ENCODE measurements at regions not wholly inside any gene's neighbourhood (a gene's known extent, or its start where the extent isn't known, plus 50 kb on each side); places are given as distances from the start of the nearest gene placed in this dataset.

DNA sequence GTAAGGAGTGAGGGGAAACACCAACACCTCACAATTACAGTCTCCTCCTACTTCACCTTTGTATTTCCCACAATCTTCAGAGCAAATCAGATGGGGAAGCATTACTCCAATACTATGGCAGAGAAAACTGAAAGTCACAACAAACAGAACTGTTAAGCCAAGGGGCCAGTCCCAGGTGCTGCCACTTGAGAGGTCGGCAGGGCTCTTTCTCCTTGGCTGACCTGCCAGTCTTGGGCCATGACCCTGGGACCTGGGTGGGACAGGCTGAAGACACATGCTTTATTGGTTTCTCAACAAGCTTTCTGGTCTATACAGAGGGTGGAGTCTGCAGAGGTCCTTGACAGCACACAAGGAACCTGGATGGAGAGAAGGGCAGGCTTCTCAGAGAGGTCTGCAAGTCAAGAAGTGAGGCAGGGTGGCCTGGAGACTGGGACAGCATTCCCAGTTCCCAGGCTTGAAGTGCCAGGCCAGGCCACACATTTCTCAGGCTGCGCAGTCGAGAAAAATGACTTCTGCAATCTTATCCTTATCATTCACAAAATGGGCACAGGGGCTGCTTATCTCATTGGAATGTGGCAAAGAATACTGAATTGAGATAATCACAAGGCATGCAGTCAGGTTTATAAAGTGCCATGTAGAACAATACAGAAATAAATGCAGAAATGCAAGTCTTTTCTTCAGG, 301.0 kb downstream of the CXCL12 start:
- H3K4me2 ChIP-seq (ENCODE audit: insufficient read depth, low read length, poor library complexity, severe bottlenecking), result no peak overlapping the region
- no peak overlapping the region for H3K14ac ChIP-seq (ENCODE audit: low read length)
- no peak overlapping the region for H2BK15ac ChIP-seq (ENCODE audit: low read length)
- no peak overlapping the region for H3K9ac ChIP-seq (ENCODE audit: low read depth, low read length, poor library complexity)
- peak overlapping the region; percentile 54 for H3K18ac ChIP-seq (ENCODE audit: low read length)
- H2BK5ac ChIP-seq (ENCODE audit: low read length), result no peak overlapping the region
- no peak overlapping the region for H2AK5ac ChIP-seq (ENCODE audit: low read depth, low read length)
- H3K4ac ChIP-seq (ENCODE audit: low read length), result no peak overlapping the region
- H3K23ac ChIP-seq (ENCODE audit: low read depth, low read length, poor library complexity), result no peak overlapping the region
- DNase-seq (ENCODE audit: low spot score), result no peak
- H3K27ac ChIP-seq (replicated peaks; ENCODE audit: low read length), result no peak overlapping the region
- no peak overlapping the region for H4K91ac ChIP-seq (ENCODE audit: low read depth, low read length, poor library complexity)
- no peaks in the 10 kb centered on the region for H3K79me1 ChIP-seq (ENCODE audit: low read depth, low read length)
- peaks cover 0 to 3% of the 10 kb centered on the region in 2 donors for H3K9me3 ChIP-seq (replicated peaks in 1 of 2; ENCODE audit: control insufficient read depth in 2 of 2, insufficient read depth in 1 of 2, low read depth in 1 of 2, low read length in 2 of 2)
- H2AFZ ChIP-seq (ENCODE audit: low read length), result no peak overlapping the region
- H3K4me3 ChIP-seq (ENCODE audit: low read length in 2 of 2), result no peak overlapping the region
- H4K8ac ChIP-seq (ENCODE audit: low read depth, low read length), result no peak overlapping the region
- no peaks in the 10 kb centered on the region for H3K27me3 ChIP-seq (ENCODE audit: control insufficient read depth in 3 of 3, insufficient read depth in 3 of 3, low read depth in 1 of 3, low read length in 3 of 3)
- peaks cover 0 to 13% of the 10 kb centered on the region in 2 donors for H3K4me1 ChIP-seq (ENCODE audit: control insufficient read depth in 2 of 2, insufficient read depth in 1 of 2, low read depth in 1 of 2, low read length in 2 of 2)
- H2BK12ac ChIP-seq (ENCODE audit: low read length), result no peak overlapping the region
- WGBS, 2 donors (ENCODE audit: extremely low coverage in 2 of 2, insufficient read length in 2 of 2, insufficient replicate concordance in 1 of 2), result no CpG with 5 or more reads among the region's 3 CpGs
- H3K36me3 ChIP-seq (replicated peaks in 1 of 2; ENCODE audit: control insufficient read depth in 2 of 2, insufficient read depth in 2 of 2, low read length in 2 of 2), result no peaks in the 10 kb centered on the region
- no peak overlapping the region for H2BK120ac ChIP-seq (ENCODE audit: low read depth, low read length)

DNA sequence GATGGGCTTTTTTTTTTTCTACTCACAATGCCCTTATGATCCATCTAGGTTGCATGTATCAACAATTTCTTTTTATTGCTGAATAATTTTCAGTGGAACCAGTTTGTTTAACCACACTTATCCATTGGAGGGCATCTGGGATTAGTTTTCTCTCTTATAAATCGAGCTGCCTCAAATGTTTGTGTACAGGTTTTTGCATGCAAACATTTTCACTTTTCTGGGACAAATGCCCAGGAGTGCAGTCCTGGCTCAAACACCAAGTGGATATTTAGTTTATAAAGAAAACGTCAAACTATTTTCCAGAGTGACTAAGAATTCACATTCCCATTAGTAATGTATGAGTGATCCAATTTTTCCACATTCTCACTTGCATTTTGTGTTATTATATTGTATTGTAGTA, 313.4 kb downstream of the CXCL12 start:
- H3K4ac ChIP-seq (ENCODE audit: low read length), result no peak overlapping the region
- H3K23ac ChIP-seq (ENCODE audit: low read depth, low read length, poor library complexity), result no peak overlapping the region
- no peak overlapping the region for H2BK5ac ChIP-seq (ENCODE audit: low read length)
- no peak overlapping the region for H2AFZ ChIP-seq (ENCODE audit: low read length)
- no peak overlapping the region for H3K27ac ChIP-seq (replicated peaks; ENCODE audit: low read length)
- no peak overlapping the region for H4K91ac ChIP-seq (ENCODE audit: low read depth, low read length, poor library complexity)
- no peak overlapping the region for H2AK5ac ChIP-seq (ENCODE audit: low read depth, low read length)
- no peak overlapping the region for H3K18ac ChIP-seq (ENCODE audit: low read length)
- no CpG with 5 or more reads among the region's 2 CpGs for WGBS, 2 donors (ENCODE audit: extremely low coverage in 2 of 2, insufficient read length in 2 of 2, insufficient replicate concordance in 1 of 2)
- H3K4me2 ChIP-seq (ENCODE audit: insufficient read depth, low read length, poor library complexity, severe bottlenecking), result no peak overlapping the region
- H4K8ac ChIP-seq (ENCODE audit: low read depth, low read length), result no peak overlapping the region
- no peak overlapping the region for H2BK15ac ChIP-seq (ENCODE audit: low read length)
- H2BK12ac ChIP-seq (ENCODE audit: low read length), result no peak overlapping the region
- no peaks in the 10 kb centered on the region for H3K9me3 ChIP-seq (replicated peaks in 1 of 2; ENCODE audit: control insufficient read depth in 2 of 2, insufficient read depth in 1 of 2, low read depth in 1 of 2, low read length in 2 of 2)
- H3K9ac ChIP-seq (ENCODE audit: low read depth, low read length, poor library complexity), result no peak overlapping the region
- no peak overlapping the region for H2BK120ac ChIP-seq (ENCODE audit: low read depth, low read length)
- H3K79me1 ChIP-seq (ENCODE audit: low read depth, low read length), result no peaks in the 10 kb centered on the region
- DNase-seq (ENCODE audit: low spot score), result no peak
- H3K27me3 ChIP-seq (ENCODE audit: control insufficient read depth in 3 of 3, insufficient read depth in 3 of 3, low read depth in 1 of 3, low read length in 3 of 3), result no peaks in the 10 kb centered on the region
- no peaks in the 10 kb centered on the region for H3K4me1 ChIP-seq (ENCODE audit: control insufficient read depth in 2 of 2, insufficient read depth in 1 of 2, low read depth in 1 of 2, low read length in 2 of 2)
- no peaks in the 10 kb centered on the region for H3K36me3 ChIP-seq (replicated peaks in 1 of 2; ENCODE audit: control insufficient read depth in 2 of 2, insufficient read depth in 2 of 2, low read length in 2 of 2)
- no peak overlapping the region for H3K4me3 ChIP-seq (ENCODE audit: low read length in 2 of 2)
- no peak overlapping the region for H3K14ac ChIP-seq (ENCODE audit: low read length)

DNA sequence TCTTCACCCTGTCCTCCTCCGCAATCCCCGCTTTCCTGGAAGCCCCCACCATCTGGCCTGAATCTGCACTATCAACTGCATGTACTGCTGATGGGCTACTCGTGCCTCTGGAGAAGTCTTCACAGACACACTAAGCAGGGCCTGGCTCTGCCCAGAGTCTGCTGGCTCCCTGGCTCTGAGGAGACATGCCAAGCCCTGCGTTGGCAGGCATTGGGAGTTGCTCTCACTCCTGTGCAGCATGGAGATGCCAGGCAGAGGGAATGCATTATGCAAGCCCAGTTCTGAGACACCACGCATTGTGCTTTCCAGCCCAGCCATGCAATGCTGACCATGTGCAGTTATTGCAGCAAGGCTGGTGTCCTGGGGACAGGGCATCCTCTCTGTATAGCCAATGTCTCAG, 314.6 kb downstream of the CXCL12 start:
- Histone ChIP-seq H3K27me3 (ENCODE audit: control insufficient read depth in 3 of 3, insufficient read depth in 3 of 3, low read depth in 1 of 3, low read length in 3 of 3) (no peaks in the 10 kb centered on the region), H4K8ac (ENCODE audit: low read depth, low read length) (peak overlapping the region; percentile 29)

DNA sequence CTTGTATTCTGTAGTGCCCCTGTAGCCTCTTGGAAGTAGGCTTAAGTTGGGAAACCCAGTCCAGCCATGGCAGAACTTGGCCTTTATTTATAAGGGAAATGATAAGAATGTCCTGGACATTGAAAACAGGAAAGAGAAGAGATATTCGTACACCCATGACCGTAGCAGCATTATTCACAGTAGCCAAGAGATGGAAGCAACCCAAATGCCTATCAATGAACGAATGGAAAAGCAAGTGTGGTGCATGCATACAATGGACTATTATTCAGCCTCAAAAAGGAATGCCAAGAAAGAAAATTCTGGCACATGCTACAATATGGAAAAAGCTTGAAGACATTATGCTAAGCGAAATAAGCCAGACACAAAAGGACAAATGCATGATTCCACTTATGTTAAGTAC, 315.3 kb downstream of the CXCL12 start:
- Histone ChIP-seq H3K14ac (ENCODE audit: low read length) (no peak overlapping the region), H4K91ac (ENCODE audit: low read depth, low read length, poor library complexity) (no peak overlapping the region), H2BK5ac (ENCODE audit: low read length) (no peak overlapping the region), H3K9ac (ENCODE audit: low read depth, low read length, poor library complexity) (no peak overlapping the region), H2AK5ac (ENCODE audit: low read depth, low read length) (no peak overlapping the region), H3K18ac (ENCODE audit: low read length) (no peak overlapping the region), H4K8ac (ENCODE audit: low read depth, low read length) (no peak overlapping the region), H2AFZ (ENCODE audit: low read length) (no peak overlapping the region), H3K9me3 (replicated peaks in 1 of 2; ENCODE audit: control insufficient read depth in 2 of 2, insufficient read depth in 1 of 2, low read depth in 1 of 2, low read length in 2 of 2) (no peaks in the 10 kb centered on the region), H3K4me1 (ENCODE audit: control insufficient read depth in 2 of 2, insufficient read depth in 1 of 2, low read depth in 1 of 2, low read length in 2 of 2) (peaks cover 0 to 2% of the 10 kb centered on the region in 2 donors), H3K4me2 (ENCODE audit: insufficient read depth, low read length, poor library complexity, severe bottlenecking) (no peak overlapping the region), H3K36me3 (replicated peaks in 1 of 2; ENCODE audit: control insufficient read depth in 2 of 2, insufficient read depth in 2 of 2, low read length in 2 of 2) (no peaks in the 10 kb centered on the region), H3K27me3 (ENCODE audit: control insufficient read depth in 3 of 3, insufficient read depth in 3 of 3, low read depth in 1 of 3, low read length in 3 of 3) (no peaks in the 10 kb centered on the region), H3K23ac (ENCODE audit: low read depth, low read length, poor library complexity) (no peak overlapping the region), H2BK15ac (ENCODE audit: low read length) (no peak overlapping the region), H2BK120ac (ENCODE audit: low read depth, low read length) (no peak overlapping the region), H3K4me3 (ENCODE audit: low read length in 2 of 2) (no peak overlapping the region), H3K4ac (ENCODE audit: low read length) (no peak overlapping the region), H3K27ac (replicated peaks; ENCODE audit: low read length) (no peak overlapping the region), H3K79me1 (ENCODE audit: low read depth, low read length) (no peaks in the 10 kb centered on the region), H2BK12ac (ENCODE audit: low read length) (no peak overlapping the region)
- WGBS, 2 donors (ENCODE audit: extremely low coverage in 2 of 2, insufficient read length in 2 of 2, insufficient replicate concordance in 1 of 2), result no CpG with 5 or more reads among the region's 4 CpGs
- no peak for DNase-seq (ENCODE audit: low spot score)

More for the DNA sequence above, 314.6 kb downstream of the CXCL12 start:
- Histone ChIP-seq H2AFZ (ENCODE audit: low read length) (no peak overlapping the region), H2BK12ac (ENCODE audit: low read length) (no peak overlapping the region), H3K4ac (ENCODE audit: low read length) (peak overlapping the region; percentile 93), H3K4me2 (ENCODE audit: insufficient read depth, low read length, poor library complexity, severe bottlenecking) (no peak overlapping the region), H3K9me3 (replicated peaks in 1 of 2; ENCODE audit: control insufficient read depth in 2 of 2, insufficient read depth in 1 of 2, low read depth in 1 of 2, low read length in 2 of 2) (no peaks in the 10 kb centered on the region), H3K14ac (ENCODE audit: low read length) (peak overlapping the region; percentile 67), H3K36me3 (replicated peaks in 1 of 2; ENCODE audit: control insufficient read depth in 2 of 2, insufficient read depth in 2 of 2, low read length in 2 of 2) (no peaks in the 10 kb centered on the region), H2AK5ac (ENCODE audit: low read depth, low read length) (no peak overlapping the region), H2BK5ac (ENCODE audit: low read length) (no peak overlapping the region), H4K91ac (ENCODE audit: low read depth, low read length, poor library complexity) (no peak overlapping the region), H3K79me1 (ENCODE audit: low read depth, low read length) (no peaks in the 10 kb centered on the region), H3K4me3 (ENCODE audit: low read length in 2 of 2) (peak overlapping the region in 1 of 2 donors; percentile 2), H3K18ac (ENCODE audit: low read length) (peak overlapping the region; percentile 23), H2BK120ac (ENCODE audit: low read depth, low read length) (no peak overlapping the region), H2BK15ac (ENCODE audit: low read length) (no peak overlapping the region), H3K23ac (ENCODE audit: low read depth, low read length, poor library complexity) (no peak overlapping the region), H3K27ac (replicated peaks; ENCODE audit: low read length) (no peak overlapping the region), H3K4me1 (ENCODE audit: control insufficient read depth in 2 of 2, insufficient read depth in 1 of 2, low read depth in 1 of 2, low read length in 2 of 2) (peaks cover 0 to 2% of the 10 kb centered on the region in 2 donors), H3K9ac (ENCODE audit: low read depth, low read length, poor library complexity) (no peak overlapping the region)
- WGBS, 2 donors (ENCODE audit: extremely low coverage in 2 of 2, insufficient read length in 2 of 2, insufficient replicate concordance in 1 of 2), result no CpG with 5 or more reads among the region's 5 CpGs
- no peak for DNase-seq (ENCODE audit: low spot score)
